ENCODE measurements at regions not wholly inside any gene's neighbourhood (a gene's known extent, or its start where the extent isn't known, plus 50 kb on each side); places are given as distances from the start of the nearest gene placed in this dataset.
A peak's percentile ranks its signal among the peaks of the same experiment; 100 is the strongest.

DNA sequence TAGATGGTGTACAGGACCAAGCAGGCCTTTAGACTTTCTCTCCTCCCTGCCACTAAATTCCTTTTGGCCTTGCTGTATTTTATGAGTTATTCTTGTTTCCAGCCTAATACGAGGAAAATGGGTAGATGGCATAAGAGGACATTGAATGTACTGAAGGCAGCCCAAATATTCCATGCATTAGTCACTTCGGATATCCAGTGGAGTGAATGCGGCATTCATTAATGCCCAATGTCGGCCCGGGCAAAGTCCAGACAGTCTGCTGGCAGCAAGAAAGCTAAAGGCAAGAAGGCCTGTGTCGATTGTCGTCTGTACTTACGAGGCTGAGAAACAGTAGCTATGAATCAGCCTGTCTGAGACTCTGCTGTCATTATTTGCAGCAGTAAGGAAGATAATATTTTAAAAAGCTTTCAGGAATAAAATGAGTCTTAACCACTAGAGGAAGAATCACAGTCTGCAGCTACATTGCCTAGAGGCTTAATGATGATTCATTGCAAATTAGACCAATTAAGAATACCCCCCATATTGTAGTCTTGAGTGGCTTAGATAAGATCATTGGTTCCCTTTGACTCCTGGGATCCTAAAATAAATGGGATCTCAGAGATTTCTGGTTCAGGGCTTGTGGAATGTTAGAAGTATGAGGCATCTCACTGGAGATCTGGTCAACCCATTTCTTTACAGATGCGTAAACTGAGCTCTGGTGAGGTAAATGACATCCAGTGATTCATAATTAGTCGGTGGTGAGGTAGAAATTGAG is 534.1 kb upstream of the JAG1 start (continued):
- TF ChIP-seq, protein P1, sequence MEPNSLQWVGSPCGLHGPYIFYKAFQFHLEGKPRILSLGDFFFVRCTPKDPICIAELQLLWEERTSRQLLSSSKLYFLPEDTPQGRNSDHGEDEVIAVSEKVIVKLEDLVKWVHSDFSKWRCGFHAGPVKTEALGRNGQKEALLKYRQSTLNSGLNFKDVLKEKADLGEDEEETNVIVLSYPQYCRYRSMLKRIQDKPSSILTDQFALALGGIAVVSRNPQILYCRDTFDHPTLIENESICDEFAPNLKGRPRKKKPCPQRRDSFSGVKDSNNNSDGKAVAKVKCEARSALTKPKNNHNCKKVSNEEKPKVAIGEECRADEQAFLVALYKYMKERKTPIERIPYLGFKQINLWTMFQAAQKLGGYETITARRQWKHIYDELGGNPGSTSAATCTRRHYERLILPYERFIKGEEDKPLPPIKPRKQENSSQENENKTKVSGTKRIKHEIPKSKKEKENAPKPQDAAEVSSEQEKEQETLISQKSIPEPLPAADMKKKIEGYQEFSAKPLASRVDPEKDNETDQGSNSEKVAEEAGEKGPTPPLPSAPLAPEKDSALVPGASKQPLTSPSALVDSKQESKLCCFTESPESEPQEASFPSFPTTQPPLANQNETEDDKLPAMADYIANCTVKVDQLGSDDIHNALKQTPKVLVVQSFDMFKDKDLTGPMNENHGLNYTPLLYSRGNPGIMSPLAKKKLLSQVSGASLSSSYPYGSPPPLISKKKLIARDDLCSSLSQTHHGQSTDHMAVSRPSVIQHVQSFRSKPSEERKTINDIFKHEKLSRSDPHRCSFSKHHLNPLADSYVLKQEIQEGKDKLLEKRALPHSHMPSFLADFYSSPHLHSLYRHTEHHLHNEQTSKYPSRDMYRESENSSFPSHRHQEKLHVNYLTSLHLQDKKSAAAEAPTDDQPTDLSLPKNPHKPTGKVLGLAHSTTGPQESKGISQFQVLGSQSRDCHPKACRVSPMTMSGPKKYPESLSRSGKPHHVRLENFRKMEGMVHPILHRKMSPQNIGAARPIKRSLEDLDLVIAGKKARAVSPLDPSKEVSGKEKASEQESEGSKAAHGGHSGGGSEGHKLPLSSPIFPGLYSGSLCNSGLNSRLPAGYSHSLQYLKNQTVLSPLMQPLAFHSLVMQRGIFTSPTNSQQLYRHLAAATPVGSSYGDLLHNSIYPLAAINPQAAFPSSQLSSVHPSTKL (CRISPR knock-in tag; IDR thresholded peaks at IDR 0.05), result peak; percentile 88
- TF ChIP-seq MIER2 (CRISPR knock-in tag; IDR thresholded peaks at IDR 0.05), result peak; percentile 63; the same call in 1 of the 2 replicates
- TF ChIP-seq HNF4G (IDR thresholded peaks at IDR 0.05; ENCODE audit: borderline replicate concordance, low read depth, low read length), result peak; percentile 23; the same call in 1 of the 2 replicates
- no peak for TF ChIP-seq HNF4G (CRISPR knock-in tag; IDR thresholded peaks at IDR 0.05; ENCODE audit: borderline replicate concordance, low read depth)
- TF ChIP-seq ZKSCAN5 (CRISPR knock-in tag; IDR thresholded peaks at IDR 0.05), result no peak
- peak; percentile 81 for TF ChIP-seq TEAD3 (CRISPR knock-in tag; optimal IDR thresholded peaks at IDR 0.05; ENCODE audit: borderline replicate concordance)
- no peak for TF ChIP-seq FIP1L1 (IDR thresholded peaks at IDR 0.05; ENCODE audit: borderline replicate concordance, insufficient read depth, low read depth, low read length)
- 0 out of 2 replicates have a peak, but pooled peaks have one; percentile 48 for TF ChIP-seq CBX5 (CRISPR knock-in tag; IDR thresholded peaks at IDR 0.05; ENCODE audit: borderline replicate concordance)
- no peak for TF ChIP-seq CENPX (CRISPR knock-in tag; IDR thresholded peaks at IDR 0.05)
- no peak for TF ChIP-seq TOE1 (CRISPR knock-in tag; IDR thresholded peaks at IDR 0.05)
- TF ChIP-seq MYNN (CRISPR knock-in tag; IDR thresholded peaks at IDR 0.05; ENCODE audit: low read depth), result no peak
- peak; percentile 27; the same call in 1 of the 2 replicates for TF ChIP-seq HDAC1 (CRISPR knock-in tag; IDR thresholded peaks at IDR 0.05)
- TF ChIP-seq, protein P2, sequence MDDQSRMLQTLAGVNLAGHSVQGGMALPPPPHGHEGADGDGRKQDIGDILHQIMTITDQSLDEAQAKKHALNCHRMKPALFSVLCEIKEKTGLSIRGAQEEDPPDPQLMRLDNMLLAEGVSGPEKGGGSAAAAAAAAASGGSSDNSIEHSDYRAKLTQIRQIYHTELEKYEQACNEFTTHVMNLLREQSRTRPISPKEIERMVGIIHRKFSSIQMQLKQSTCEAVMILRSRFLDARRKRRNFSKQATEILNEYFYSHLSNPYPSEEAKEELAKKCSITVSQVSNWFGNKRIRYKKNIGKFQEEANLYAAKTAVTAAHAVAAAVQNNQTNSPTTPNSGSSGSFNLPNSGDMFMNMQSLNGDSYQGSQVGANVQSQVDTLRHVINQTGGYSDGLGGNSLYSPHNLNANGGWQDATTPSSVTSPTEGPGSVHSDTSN (CRISPR knock-in tag; IDR thresholded peaks at IDR 0.05; ENCODE audit: borderline replicate concordance), result no peak
- TF ChIP-seq SALL1 (CRISPR knock-in tag; IDR thresholded peaks at IDR 0.05), result peak; percentile 41; the same call in 1 of the 2 replicates
- TF ChIP-seq CBX2 (IDR thresholded peaks at IDR 0.05; ENCODE audit: low read depth, low read length), result no peak
- no peak for TF ChIP-seq CBX2 (CRISPR knock-in tag; IDR thresholded peaks at IDR 0.05; ENCODE audit: low read depth)
- TF ChIP-seq ZFY (CRISPR knock-in tag; IDR thresholded peaks at IDR 0.05), result 0 out of 2 replicates have a peak, but pooled peaks have one; percentile 35
- TF ChIP-seq HOXD1 (CRISPR knock-in tag; IDR thresholded peaks at IDR 0.05), result no peak
- peak; percentile 93 for TF ChIP-seq ZNF629 (CRISPR knock-in tag; conservative IDR thresholded peaks at IDR 0.05)
- no peak for TF ChIP-seq RARA (CRISPR knock-in tag; IDR thresholded peaks at IDR 0.05)
- TF ChIP-seq ZNF709 (CRISPR knock-in tag; IDR thresholded peaks at IDR 0.05), result no peak
- peak; percentile 98 for TF ChIP-seq FOSL2 (CRISPR knock-in tag; IDR thresholded peaks at IDR 0.05)
- TF ChIP-seq JUND (CRISPR knock-in tag; IDR thresholded peaks at IDR 0.05), result peak; percentile 83; the same call in 1 of the 2 replicates
- TF ChIP-seq THAP11 (CRISPR knock-in tag; IDR thresholded peaks at IDR 0.05), result no peak
- no peak for TF ChIP-seq U2AF2 (IDR thresholded peaks at IDR 0.05; ENCODE audit: low read depth, low read length)
- TF ChIP-seq KLF12 (CRISPR knock-in tag; IDR thresholded peaks at IDR 0.05; ENCODE audit: borderline replicate concordance), result no peak
- 0 out of 3 replicates have a peak, but pooled peaks have one; percentile 23 for TF ChIP-seq MXI1 (IDR thresholded peaks at IDR 0.05; ENCODE audit: borderline replicate concordance, low read depth, low read length)
- TF ChIP-seq ZNF3 (CRISPR knock-in tag; IDR thresholded peaks at IDR 0.05), result 0 out of 2 replicates have a peak, but pooled peaks have one; percentile 38
- TF ChIP-seq ZKSCAN8 (CRISPR knock-in tag; IDR thresholded peaks at IDR 0.05; ENCODE audit: borderline replicate concordance), result peak; percentile 56; the same call in 1 of the 2 replicates
